Mucosa of descending colon (tissue), 3 donors: ENCODE measurements at regions not wholly inside any gene's neighbourhood (a gene's known extent, or its start where the extent isn't known, plus 50 kb on each side); places are given as distances from the start of the nearest gene placed in this dataset.

Source experiments
- ATAC-seq: fragments of 200-7000 bp; cut with Tn5 transposase; one replicate; pipeline ENCODE4 v1.9.1; 2020; ENCODE audit warnings: mild to moderate bottlenecking, moderate library complexity
- DNase-seq, 3 donors: peaks; one replicate each; pipeline ENCODE4 v3.0.0-alpha.2; 2020
- H3K36me3 ChIP-seq: fragments of 200-600 bp; one replicate; pipeline ENCODE4 v1.8.0; 2021; ENCODE audit warnings: low read depth, mild to moderate bottlenecking
- H3K4me1 ChIP-seq: fragments of 200-600 bp; one replicate; pipeline ENCODE4 v1.8.0; 2021; ENCODE audit warnings: low read depth, mild to moderate bottlenecking
- H3K4me3 ChIP-seq: fragments of 200-600 bp; one replicate; pipeline ENCODE4 v1.8.0; 2021; ENCODE audit warnings: mild to moderate bottlenecking
- H3K9me3 ChIP-seq: fragments of 200-600 bp; one replicate; pipeline ENCODE4 v1.8.0; 2021; ENCODE audit warnings: mild to moderate bottlenecking
- CTCF ChIP-seq: fragments of 200-600 bp; IDR thresholded peaks from one replicate; pipeline ENCODE4 v1.8.0; 2022; ENCODE audit warnings: antibody characterized with exemption, mild to moderate bottlenecking
- intact Hi-C, 2 donors: fragments of 100-400 bp; cut with DNase I in 1 of 2; cut with micrococcal nuclease in 1 of 2; formaldehyde crosslinking; loops; one replicate each; pipeline versions ENCODE4 v1.11.0 to v1.11.1; 2022; cut with DNase I, micrococcal nuclease
- donor health status: DM: no; HTN: no; CAD: no; lungs with moderate emphysema.
- donor health status: DM: no; HTN: no; CAD: no.
- donor health status: DM: no; HTN: yes; CAD: no.

DNA sequence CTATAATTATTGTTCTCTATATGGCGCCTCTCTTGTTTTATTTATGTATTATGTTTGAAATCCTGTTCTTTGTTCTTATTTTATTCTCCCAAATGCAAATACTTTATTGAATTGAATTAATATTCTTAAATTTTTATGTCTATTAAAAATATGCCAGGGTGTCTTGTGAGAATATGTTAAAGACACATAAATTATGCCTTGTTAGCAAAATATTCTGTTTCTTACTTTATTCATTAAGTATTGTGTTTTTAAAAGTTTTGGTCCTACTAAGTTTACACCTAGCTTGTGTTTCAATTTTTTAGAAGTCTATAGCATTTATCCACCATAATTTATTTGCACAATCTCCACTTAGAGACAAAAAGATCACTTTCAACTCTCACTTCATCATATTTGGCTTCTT lies 741.5 kb upstream of the SLC39A10 start:
- no peaks in the 10 kb centered on the region for H3K9me3 ChIP-seq
- H3K4me1 ChIP-seq = no peaks in the 10 kb centered on the region
- intact Hi-C loops = no loop called here
- DNase-seq (no peak), ATAC-seq (no peak)
- no peak for TF ChIP-seq CTCF
- H3K4me3 ChIP-seq = no peak overlapping the region
- no peaks in the 10 kb centered on the region for H3K36me3 ChIP-seq

DNA sequence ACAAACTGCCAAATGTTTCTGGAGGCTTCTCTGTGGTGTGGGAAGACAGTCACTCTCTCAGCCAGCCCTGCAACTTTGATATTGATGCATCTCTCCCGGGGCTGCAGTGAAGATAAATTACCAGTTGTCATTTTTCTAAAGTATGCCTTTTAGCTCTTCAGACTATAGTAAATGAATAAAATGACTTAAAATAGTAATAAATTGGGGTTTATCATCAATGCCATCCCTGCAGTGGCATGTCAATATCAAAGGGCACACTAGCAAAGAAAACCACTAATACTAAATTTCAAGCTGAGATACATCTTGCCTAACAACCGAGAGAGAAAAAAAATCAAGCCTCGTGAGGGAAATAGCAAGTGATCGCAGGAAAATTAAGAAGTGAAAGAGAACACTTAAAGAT lies 749.5 kb upstream of the SLC39A10 start:
- Histone ChIP-seq H3K36me3 (no peaks in the 10 kb centered on the region), H3K4me3 (no peak overlapping the region), H3K9me3 (no peaks in the 10 kb centered on the region), H3K4me1 (no peaks in the 10 kb centered on the region)
- no peak for ATAC-seq
- no peak for TF ChIP-seq CTCF
- no peak for DNase-seq
- intact Hi-C loops = no loop called here

DNA sequence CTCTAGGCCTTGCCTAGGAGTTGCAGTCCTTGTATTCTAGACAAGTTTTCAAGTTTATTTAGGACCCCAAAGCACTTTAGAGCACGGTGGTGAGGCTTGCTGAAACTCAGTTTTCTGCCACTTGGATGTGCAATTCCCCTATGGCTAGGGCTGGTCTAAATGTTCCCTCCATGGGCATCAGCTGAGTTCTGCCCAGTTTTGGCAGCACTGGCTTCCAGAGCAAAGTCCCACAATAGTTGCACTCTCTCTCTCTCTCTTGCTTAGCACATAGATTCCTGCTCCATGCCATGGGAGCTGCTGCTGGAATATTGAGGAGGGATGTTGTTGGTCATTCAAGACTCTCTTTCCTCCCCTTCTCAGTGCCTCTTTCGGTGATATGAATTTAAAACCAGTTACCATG lies 760.2 kb upstream of the SLC39A10 start:
- H3K4me1 ChIP-seq = no peaks in the 10 kb centered on the region
- no peaks in the 10 kb centered on the region for H3K9me3 ChIP-seq
- DNase-seq (no peak), ATAC-seq (no peak)
- no peak overlapping the region for H3K4me3 ChIP-seq
- TF ChIP-seq CTCF = no peak
- H3K36me3 ChIP-seq = no peaks in the 10 kb centered on the region
- intact Hi-C loops = no loop called here

DNA sequence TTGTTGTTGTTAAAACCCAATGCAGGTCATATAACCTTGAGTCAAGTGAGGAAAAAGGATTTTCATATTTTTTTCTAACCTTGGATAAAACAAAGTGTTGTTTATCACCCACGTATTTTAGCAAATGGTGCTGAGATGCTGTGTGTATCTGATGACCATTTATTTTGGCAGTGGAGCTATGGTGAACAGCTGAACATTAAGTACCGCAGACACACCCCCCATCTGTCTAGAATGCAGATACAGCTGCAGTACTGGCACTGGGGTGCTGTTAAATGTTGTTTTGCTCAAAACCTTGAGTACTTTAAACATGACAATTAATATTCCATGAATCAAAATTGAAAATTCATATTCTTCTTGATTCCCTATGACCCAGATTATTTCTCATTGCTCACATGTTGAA lies 773.3 kb upstream of the SLC39A10 start:
- TF ChIP-seq CTCF = no peak
- no peak for DNase-seq
- no peak for ATAC-seq
- Histone ChIP-seq H3K36me3 (no peaks in the 10 kb centered on the region), H3K4me3 (no peak overlapping the region), H3K9me3 (no peaks in the 10 kb centered on the region), H3K4me1 (no peaks in the 10 kb centered on the region)
- intact Hi-C loops = no loop called here

- no peak for ATAC-seq
- no peak overlapping the region for H3K4me3 ChIP-seq
- intact Hi-C loops = no loop called here
- H3K4me1 ChIP-seq = no peaks in the 10 kb centered on the region
- H3K9me3 ChIP-seq = no peaks in the 10 kb centered on the region
- no peaks in the 10 kb centered on the region for H3K36me3 ChIP-seq
- no peak for DNase-seq
- no peak for TF ChIP-seq CTCF
Measured at GRCh38 chr2:194870974-194871535, 786.0 kb upstream of the SLC39A10 start.

GRCh38 chr2:194867328-194867727 lies 789.7 kb upstream of the SLC39A10 start:
- H3K4me1 ChIP-seq = no peaks in the 10 kb centered on the region
- no peak for TF ChIP-seq CTCF
- no peak for DNase-seq
- no peaks in the 10 kb centered on the region for H3K9me3 ChIP-seq
- H3K4me3 ChIP-seq = no peak overlapping the region
- intact Hi-C loops = no loop called here
- ATAC-seq = no peak
- no peaks in the 10 kb centered on the region for H3K36me3 ChIP-seq
